ENCODE measurements at regions not wholly inside any gene's neighbourhood (a gene's known extent, or its start where the extent isn't known, plus 50 kb on each side); places are given as distances from the start of the nearest gene placed in this dataset.

DNA sequence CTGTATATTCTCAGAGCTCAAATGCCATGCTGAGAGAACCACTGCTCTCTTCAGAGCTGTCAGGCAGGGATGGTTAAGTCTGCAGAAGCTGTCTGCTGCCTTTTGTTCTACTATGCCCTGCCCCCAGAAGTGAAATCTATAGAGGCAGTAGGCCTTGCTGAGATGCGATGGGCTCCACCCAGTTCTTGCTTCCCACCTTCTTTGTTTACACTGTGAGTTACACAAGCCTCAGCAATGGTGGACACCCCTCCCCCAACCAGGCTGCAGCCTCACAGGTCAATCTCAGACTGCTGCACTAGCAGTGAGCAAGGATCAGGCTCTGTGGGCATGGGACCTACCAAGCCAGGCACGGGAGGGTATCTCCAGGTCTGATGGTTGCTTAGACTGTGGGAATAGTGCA lies 271.6 kb downstream of the CENPC start:
- no peaks in the 10 kb centered on the region for H3K27me3 ChIP-seq (ENCODE audit: insufficient read depth, insufficient read length)
- H3K36me3 ChIP-seq (ENCODE audit: insufficient read depth, insufficient read length, low read length) = no peaks in the 10 kb centered on the region
- no peaks in the 10 kb centered on the region for H3K4me1 ChIP-seq (ENCODE audit: insufficient read depth, insufficient read length)
- no peak overlapping the region for H3K9ac ChIP-seq (ENCODE audit: insufficient read length, low read depth)
- TF ChIP-seq YY1 (IDR thresholded peaks at IDR 0.05; ENCODE audit: insufficient read depth, insufficient read length) (no peak), SUZ12 (IDR thresholded peaks at IDR 0.05; ENCODE audit: extremely low read depth, insufficient read depth, insufficient read length) (no peak), ZNF274 (IDR thresholded peaks at IDR 0.05; ENCODE audit: low read depth, low read length) (no peak)
- H3K9me3 ChIP-seq (ENCODE audit: insufficient read depth, low read length) = peaks cover 17% of the 10 kb centered on the region; the same call in 1 of the 2 replicates
- H3K4me3 ChIP-seq (ENCODE audit: insufficient read length, low read depth) = no peak overlapping the region
- DNase-seq (ENCODE audit: low read depth, low spot score) = peak; percentile 16

GRCh38 chr4:67261971-67262370 lies 283.3 kb downstream of the CENPC start:
- Histone ChIP-seq H3K9me3 (ENCODE audit: insufficient read depth, low read length) (no peaks in the 10 kb centered on the region), H3K4me1 (ENCODE audit: insufficient read depth, insufficient read length) (no peaks in the 10 kb centered on the region), H3K4me3 (ENCODE audit: insufficient read length, low read depth) (no peak overlapping the region), H3K27me3 (ENCODE audit: insufficient read depth, insufficient read length) (no peaks in the 10 kb centered on the region), H3K36me3 (ENCODE audit: insufficient read depth, insufficient read length, low read length) (no peaks in the 10 kb centered on the region), H3K9ac (ENCODE audit: insufficient read length, low read depth) (no peak overlapping the region)
- DNase-seq (ENCODE audit: low read depth, low spot score) = no peak
- no peak for TF ChIP-seq ZNF274 (IDR thresholded peaks at IDR 0.05; ENCODE audit: low read depth, low read length)
- no peak for TF ChIP-seq YY1 (IDR thresholded peaks at IDR 0.05; ENCODE audit: insufficient read depth, insufficient read length)
- TF ChIP-seq SUZ12 (IDR thresholded peaks at IDR 0.05; ENCODE audit: extremely low read depth, insufficient read depth, insufficient read length) = no peak

DNA sequence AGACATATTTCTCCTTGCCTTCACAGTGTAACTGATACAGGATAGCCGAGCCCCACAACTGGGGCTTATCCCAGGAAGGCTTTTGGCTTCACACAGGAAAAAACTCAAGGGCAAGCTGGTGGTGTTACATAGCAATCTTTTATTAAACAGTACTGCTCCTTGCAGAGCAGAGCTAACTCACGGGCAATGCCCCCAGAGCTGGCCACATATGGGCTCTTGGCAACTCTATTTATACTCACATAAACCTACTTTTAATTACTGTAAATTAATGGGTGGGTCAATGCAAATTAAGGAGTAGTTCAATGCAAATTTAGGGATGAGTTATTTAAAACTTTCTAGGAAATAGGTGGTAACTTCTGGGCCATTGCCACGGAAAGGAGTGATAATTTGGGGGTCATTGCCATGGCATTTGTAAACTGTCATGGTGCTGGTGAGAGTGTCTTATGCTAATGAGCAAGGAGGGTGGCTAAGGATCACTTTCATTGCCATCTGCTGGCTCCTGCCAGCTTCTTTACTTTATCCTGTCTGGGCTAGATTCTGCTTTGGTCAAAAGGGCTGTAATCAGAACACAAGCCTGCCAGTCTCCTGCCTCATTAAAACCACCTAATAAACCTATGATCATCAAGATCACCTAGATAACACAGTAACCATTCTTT lies 288.8 kb downstream of the CENPC start:
- H3K4me3 ChIP-seq (ENCODE audit: insufficient read length, low read depth) = no peak overlapping the region
- H3K9me3 ChIP-seq (ENCODE audit: insufficient read depth, low read length) = no peaks in the 10 kb centered on the region
- H3K36me3 ChIP-seq (ENCODE audit: insufficient read depth, insufficient read length, low read length) = no peaks in the 10 kb centered on the region
- H3K27me3 ChIP-seq (ENCODE audit: insufficient read depth, insufficient read length) = no peaks in the 10 kb centered on the region
- TF ChIP-seq SUZ12 (IDR thresholded peaks at IDR 0.05; ENCODE audit: extremely low read depth, insufficient read depth, insufficient read length) (no peak), YY1 (IDR thresholded peaks at IDR 0.05; ENCODE audit: insufficient read depth, insufficient read length) (no peak), ZNF274 (IDR thresholded peaks at IDR 0.05; ENCODE audit: low read depth, low read length) (no peak)
- no peak overlapping the region for H3K9ac ChIP-seq (ENCODE audit: insufficient read length, low read depth)
- no peak for DNase-seq (ENCODE audit: low read depth, low spot score)
- no peaks in the 10 kb centered on the region for H3K4me1 ChIP-seq (ENCODE audit: insufficient read depth, insufficient read length)

DNA sequence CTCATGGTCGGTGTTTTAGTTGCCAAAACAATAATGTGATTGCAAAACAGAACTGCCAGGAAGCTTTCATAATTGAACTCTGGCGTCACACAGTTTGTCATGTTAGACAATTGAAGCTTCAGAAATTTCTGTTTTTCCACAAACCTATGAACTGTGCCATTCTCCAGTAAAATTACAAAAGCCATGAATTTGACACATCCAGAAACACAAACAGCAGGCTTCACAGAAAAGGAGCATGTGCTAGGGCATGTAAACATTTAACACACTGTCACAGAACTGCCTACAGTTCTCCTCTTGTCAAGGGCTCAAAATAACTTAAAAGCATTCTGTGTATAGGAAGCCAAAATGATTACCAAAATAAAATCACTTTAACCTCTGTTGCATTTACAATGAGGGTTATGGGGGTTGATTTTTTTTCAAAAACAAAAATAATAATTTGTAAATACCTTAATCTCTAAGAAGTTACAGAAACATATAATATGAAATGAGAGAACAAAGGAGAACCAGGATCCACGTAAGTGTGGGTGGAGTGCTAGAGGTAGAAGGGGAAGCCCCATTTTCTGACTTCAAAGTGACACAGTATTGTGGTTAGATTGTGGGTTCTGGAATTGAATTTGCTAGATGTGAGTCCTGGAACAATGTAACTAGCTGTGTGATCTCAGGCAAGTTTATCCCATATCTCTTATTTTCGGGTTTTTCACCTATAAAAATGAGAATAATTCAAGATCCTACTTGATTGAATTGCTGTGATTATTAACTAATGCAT lies 295.0 kb downstream of the CENPC start:
- TF ChIP-seq ZNF274 (IDR thresholded peaks at IDR 0.05; ENCODE audit: low read depth, low read length) (no peak), SUZ12 (IDR thresholded peaks at IDR 0.05; ENCODE audit: extremely low read depth, insufficient read depth, insufficient read length) (no peak), YY1 (IDR thresholded peaks at IDR 0.05; ENCODE audit: insufficient read depth, insufficient read length) (no peak)
- Histone ChIP-seq H3K4me1 (ENCODE audit: insufficient read depth, insufficient read length) (no peaks in the 10 kb centered on the region), H3K4me3 (ENCODE audit: insufficient read length, low read depth) (no peak overlapping the region), H3K27me3 (ENCODE audit: insufficient read depth, insufficient read length) (no peaks in the 10 kb centered on the region), H3K9ac (ENCODE audit: insufficient read length, low read depth) (no peak overlapping the region), H3K9me3 (ENCODE audit: insufficient read depth, low read length) (no peaks in the 10 kb centered on the region), H3K36me3 (ENCODE audit: insufficient read depth, insufficient read length, low read length) (no peaks in the 10 kb centered on the region)
- no peak for DNase-seq (ENCODE audit: low read depth, low spot score)

DNA sequence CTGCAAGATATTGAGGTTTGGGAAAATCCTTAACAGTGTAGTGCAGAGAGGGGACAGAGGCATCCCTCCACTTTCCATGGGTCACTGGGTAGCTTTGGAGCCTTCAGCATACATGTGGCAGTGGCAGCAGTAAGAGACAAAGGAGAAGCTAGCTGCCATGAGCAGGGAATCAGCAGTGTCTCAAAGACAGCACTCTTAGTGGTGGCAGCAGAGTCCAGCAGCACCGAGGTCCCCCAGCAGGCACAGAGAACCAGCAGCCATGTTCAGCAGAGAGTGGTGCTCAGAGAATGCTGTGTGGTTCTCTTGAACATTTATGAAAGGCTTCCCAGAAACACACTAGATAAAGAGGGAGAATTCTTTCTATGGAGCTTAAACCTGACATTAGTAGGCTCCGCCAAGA lies 308.5 kb downstream of the CENPC start:
- Histone ChIP-seq H3K9me3 (ENCODE audit: insufficient read depth, low read length) (no peaks in the 10 kb centered on the region), H3K27me3 (ENCODE audit: insufficient read depth, insufficient read length) (no peaks in the 10 kb centered on the region), H3K4me1 (ENCODE audit: insufficient read depth, insufficient read length) (no peaks in the 10 kb centered on the region), H3K36me3 (ENCODE audit: insufficient read depth, insufficient read length, low read length) (no peaks in the 10 kb centered on the region), H3K9ac (ENCODE audit: insufficient read length, low read depth) (no peak overlapping the region), H3K4me3 (ENCODE audit: insufficient read length, low read depth) (no peak overlapping the region)
- DNase-seq (ENCODE audit: low read depth, low spot score) = no peak
- TF ChIP-seq SUZ12 (IDR thresholded peaks at IDR 0.05; ENCODE audit: extremely low read depth, insufficient read depth, insufficient read length) (no peak), ZNF274 (IDR thresholded peaks at IDR 0.05; ENCODE audit: low read depth, low read length) (no peak), YY1 (IDR thresholded peaks at IDR 0.05; ENCODE audit: insufficient read depth, insufficient read length) (no peak)

- Histone ChIP-seq H3K9me3 (ENCODE audit: insufficient read depth, low read length) (no peaks in the 10 kb centered on the region), H3K4me3 (ENCODE audit: insufficient read length, low read depth) (no peak overlapping the region), H3K4me1 (ENCODE audit: insufficient read depth, insufficient read length) (no peaks in the 10 kb centered on the region), H3K9ac (ENCODE audit: insufficient read length, low read depth) (no peak overlapping the region), H3K27me3 (ENCODE audit: insufficient read depth, insufficient read length) (no peaks in the 10 kb centered on the region), H3K36me3 (ENCODE audit: insufficient read depth, insufficient read length, low read length) (no peaks in the 10 kb centered on the region)
- TF ChIP-seq SUZ12 (IDR thresholded peaks at IDR 0.05; ENCODE audit: extremely low read depth, insufficient read depth, insufficient read length) = no peak
- no peak for TF ChIP-seq YY1 (IDR thresholded peaks at IDR 0.05; ENCODE audit: insufficient read depth, insufficient read length)
- TF ChIP-seq ZNF274 (IDR thresholded peaks at IDR 0.05; ENCODE audit: low read depth, low read length) = no peak
- DNase-seq (ENCODE audit: low read depth, low spot score) = no peak
Observed at GRCh38 chr4:67236318-67236717, 309.0 kb downstream of the CENPC start.

DNA sequence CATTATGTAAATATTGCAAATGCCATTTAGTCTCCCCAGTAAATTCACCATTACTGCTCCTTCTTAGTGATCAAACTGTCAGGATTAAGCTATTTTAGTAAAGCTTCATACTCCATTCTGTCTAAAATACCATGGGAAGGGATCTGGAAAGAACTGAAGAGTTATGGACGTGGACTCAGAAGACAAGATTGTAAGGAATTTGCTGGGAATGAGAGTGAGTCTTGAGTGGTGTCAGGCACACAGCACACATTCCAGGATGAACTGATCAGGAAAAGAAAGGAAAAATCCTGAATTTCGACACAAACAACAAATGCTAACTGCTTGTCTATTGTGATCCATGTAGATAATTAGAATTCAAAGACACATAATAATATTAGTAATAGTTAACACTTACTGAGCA lies 311.0 kb downstream of the CENPC start:
- no peak for TF ChIP-seq YY1 (IDR thresholded peaks at IDR 0.05; ENCODE audit: insufficient read depth, insufficient read length)
- TF ChIP-seq SUZ12 (IDR thresholded peaks at IDR 0.05; ENCODE audit: extremely low read depth, insufficient read depth, insufficient read length) = no peak
- no peak for TF ChIP-seq ZNF274 (IDR thresholded peaks at IDR 0.05; ENCODE audit: low read depth, low read length)
- no peaks in the 10 kb centered on the region for H3K36me3 ChIP-seq (ENCODE audit: insufficient read depth, insufficient read length, low read length)
- no peaks in the 10 kb centered on the region for H3K4me1 ChIP-seq (ENCODE audit: insufficient read depth, insufficient read length)
- H3K27me3 ChIP-seq (ENCODE audit: insufficient read depth, insufficient read length) = no peaks in the 10 kb centered on the region
- H3K4me3 ChIP-seq (ENCODE audit: insufficient read length, low read depth) = no peak overlapping the region
- H3K9ac ChIP-seq (ENCODE audit: insufficient read length, low read depth) = no peak overlapping the region
- no peaks in the 10 kb centered on the region for H3K9me3 ChIP-seq (ENCODE audit: insufficient read depth, low read length)
- no peak for DNase-seq (ENCODE audit: low read depth, low spot score)

Measured in NT2/D1 (cell line).